IMR-90 (cell line): ENCODE measurements at regions not wholly inside any gene's neighbourhood (a gene's known extent, or its start where the extent isn't known, plus 50 kb on each side); places are given as distances from the start of the nearest gene placed in this dataset.

Source experiments
- ATAC-seq: fragments of 200-7000 bp; cut with Tn5 transposase; 2 replicates; pipeline ENCODE4 v1.9.1; 2020; ENCODE audit warnings: low read depth, mild to moderate bottlenecking, moderate library complexity
- BruUV-seq: library from RNA; stranded (reverse); fragments of 400-500 nt; replicated peaks from 2 replicates; lab custom pipeline; 2021; lab: Mats Ljungman, UMichigan
- CTCF ChIA-PET: fragments of 300-600 bp; formaldehyde crosslinking; extraction: SDS; loops from one replicate; lab custom pipeline; 2021; ENCODE audit warnings: antibody characterized with exemption; lab: Yijun Ruan, JAX
- POLR2A ChIA-PET: fragments of 300-600 bp; sonication (Branson Sonifier 250); formaldehyde crosslinking; loops from one replicate; lab custom pipeline; 2022; ENCODE audit warnings: antibody characterized with exemption; ENCODE audit not compliant: unreplicated experiment; lab: Charles Lee
- DNase-seq: peaks from one replicate; pipeline ENCODE4 v3.0.0; 2013
- H2AFZ ChIP-seq: replicated peaks from 2 replicates; pipeline ENCODE3; 2013; ENCODE audit warnings: low read length, mild to moderate bottlenecking; ENCODE audit not compliant: poor library complexity
- H2AK5ac ChIP-seq: 2 replicates; pipeline ENCODE4 v1.6.1; 2013; ENCODE audit warnings: low read depth, low read length, inconsistent platforms
- H2AK9ac ChIP-seq: replicated peaks from 2 replicates; pipeline ENCODE3; 2013; ENCODE audit warnings: mild to moderate bottlenecking, low read depth, low read length, moderate library complexity; ENCODE audit not compliant: poor library complexity
- H2BK120ac ChIP-seq: 2 replicates; pipeline ENCODE4 v1.6.1; 2013; ENCODE audit warnings: low read depth, low read length, inconsistent platforms
- H2BK15ac ChIP-seq: 3 replicates; pipeline ENCODE4 v1.6.1; 2013; ENCODE audit warnings: low read depth, low read length, inconsistent platforms
- H2BK20ac ChIP-seq: 2 replicates; pipeline ENCODE4 v1.6.1; 2013; ENCODE audit warnings: low read depth, mild to moderate bottlenecking, inconsistent platforms, low read length, moderate library complexity
- H2BK5ac ChIP-seq: 2 replicates; pipeline ENCODE4 v1.6.1; 2013; ENCODE audit warnings: mild to moderate bottlenecking, low read depth, low read length, inconsistent platforms; ENCODE audit not compliant: poor library complexity, severe bottlenecking
- H3K14ac ChIP-seq: replicated peaks from 2 replicates; pipeline ENCODE4 v1.6.1; 2013; ENCODE audit warnings: low read depth, low read length, inconsistent platforms
- H3K18ac ChIP-seq: 2 replicates; pipeline ENCODE4 v1.6.1; 2013; ENCODE audit warnings: low read depth, low read length, control low read depth
- H3K23ac ChIP-seq: 2 replicates; pipeline ENCODE4 v1.6.1; 2013; ENCODE audit warnings: low read depth, low read length, inconsistent platforms
- H3K27ac ChIP-seq: 2 replicates; pipeline ENCODE4 v1.5.1; 2013; ENCODE audit warnings: mild to moderate bottlenecking, control low read depth, low read length; ENCODE audit not compliant: insufficient read depth
- H3K27me3 ChIP-seq: 2 replicates; pipeline ENCODE4 v1.6.1; 2013; ENCODE audit warnings: low read length; ENCODE audit not compliant: control insufficient read depth, insufficient read depth
- H3K36me3 ChIP-seq: 2 replicates; pipeline ENCODE4 v1.6.1; 2013; ENCODE audit warnings: low read length, mixed read lengths; ENCODE audit not compliant: control insufficient read depth, insufficient read depth
- H3K4ac ChIP-seq: 2 replicates; pipeline ENCODE4 v1.6.1; 2013; ENCODE audit warnings: low read depth, low read length, inconsistent platforms
- H3K4me1 ChIP-seq: 2 replicates; pipeline ENCODE4 v1.6.1; 2013; ENCODE audit warnings: low read length, mixed read lengths; ENCODE audit not compliant: control insufficient read depth, insufficient read depth
- H3K4me2 ChIP-seq: 2 replicates; pipeline ENCODE4 v1.6.1; 2013; ENCODE audit warnings: low read depth, mild to moderate bottlenecking, control low read depth, low read length, moderate library complexity
- H3K4me3 ChIP-seq: 2 replicates; pipeline ENCODE4 v1.5.1; 2013; ENCODE audit warnings: low read depth, mild to moderate bottlenecking, control low read depth, low read length, moderate library complexity; ENCODE audit not compliant: insufficient read depth
- H3K56ac ChIP-seq: 2 replicates; pipeline ENCODE4 v1.6.1; 2013; ENCODE audit warnings: low read length, inconsistent platforms; ENCODE audit not compliant: insufficient read depth; ENCODE audit errors: extremely low read depth
- H3K79me1 ChIP-seq, 2 experiments: 2 replicates each; pipeline ENCODE4 v1.6.1; 2013; ENCODE audit warnings: low read length in 2 of 2, inconsistent platforms in 1 of 2, low read depth in 1 of 2
- H3K9ac ChIP-seq: 2 replicates; pipeline ENCODE4 v1.6.1; 2013; ENCODE audit warnings: low read depth, low read length, control low read depth
- H3K9me1 ChIP-seq: 2 replicates; pipeline ENCODE4 v1.6.1; 2013; ENCODE audit warnings: low read length, inconsistent platforms; ENCODE audit not compliant: insufficient read depth
- H3K9me3 ChIP-seq: 2 replicates; pipeline ENCODE4 v1.6.1; 2013; ENCODE audit warnings: low read length; ENCODE audit not compliant: control insufficient read depth, insufficient read depth
- H4K20me1 ChIP-seq: 2 replicates; pipeline ENCODE4 v1.6.1; 2013; ENCODE audit warnings: low read length, inconsistent platforms; ENCODE audit not compliant: insufficient read depth
- H4K5ac ChIP-seq: 2 replicates; pipeline ENCODE4 v1.6.1; 2013; ENCODE audit warnings: mild to moderate bottlenecking, low read depth, low read length, control low read depth
- H4K8ac ChIP-seq, 2 experiments: 2 replicates each; pipeline ENCODE4 v1.6.1; 2013; ENCODE audit warnings: low read depth in 2 of 2, low read length in 2 of 2, control low read depth in 1 of 2, inconsistent platforms in 1 of 2
- H4K91ac ChIP-seq: 2 replicates; pipeline ENCODE4 v1.6.1; 2013; ENCODE audit warnings: low read depth, low read length, inconsistent platforms; ENCODE audit not compliant: insufficient read depth
- MAFK ChIP-seq: IDR thresholded peaks from 2 replicates; pipeline ENCODE4 v1.6.1; 2012; ENCODE audit warnings: low read depth, low read length, improper control_type of control experiment
- MXI1 ChIP-seq: IDR thresholded peaks from 2 replicates; pipeline ENCODE4 v1.6.1; 2012; ENCODE audit warnings: low read depth, mild to moderate bottlenecking, low read length, moderate library complexity, borderline replicate concordance
- NFE2L2 ChIP-seq: fragments of 150-350 bp; IDR thresholded peaks from 2 replicates; pipeline ENCODE4 v1.6.1; 2016; ENCODE audit warnings: low read depth, mild to moderate bottlenecking, low read length
- RFX5 ChIP-seq: IDR thresholded peaks from 2 replicates; pipeline ENCODE4 v1.8.0; 2012; ENCODE audit warnings: low read depth, mild to moderate bottlenecking, low read length, moderate library complexity
- USF2 ChIP-seq: fragments of 150-350 bp; IDR thresholded peaks from 2 replicates; pipeline ENCODE4 v1.6.1; 2017; ENCODE audit warnings: mild to moderate bottlenecking, antibody characterized with exemption, low read length, low read depth
- WGBS, 2 experiments: methylation state at CpG; one replicate each; pipeline versions ENCODE4 v1.1.5 to v1.1.7; 2013; ENCODE audit warnings: missing lambda C conversion rate in 2 of 2; ENCODE audit not compliant: insufficient read length in 1 of 2; ENCODE audit errors: extremely low coverage in 2 of 2; 5-methylcytosine and 5-hydroxymethylcytosine counted together
- dilution Hi-C: fragments of 300-500 bp; cut with HindIII; formaldehyde crosslinking; loops from one replicate; pipeline ENCODE4 v1.14.3; 2018; ENCODE audit warnings: low sequenced_read_pairs; ENCODE audit not compliant: unreplicated experiment
- in situ Hi-C: fragments of 300-500 bp; cut with MboI; formaldehyde crosslinking; loops from 3 replicates; pipeline ENCODE4 v1.14.3; 2019; ENCODE audit warnings: low sequenced_read_pairs, inconsistent platforms, mixed read lengths
- intact Hi-C: fragments of 100-400 bp; cut with micrococcal nuclease; formaldehyde crosslinking; loops from 2 replicates; pipeline ENCODE4 v1.10.0; 2022
- TF ChIP-seq, protein P1 (sequence below): conservative IDR thresholded peaks from 2 replicates; pipeline ENCODE4 v1.5.1; 2012; ENCODE audit warnings: mild to moderate bottlenecking, low read depth, low read length, improper control_type of control experiment

GRCh38 chr14:80419345-80419744 is 208.0 kb upstream of the DIO2 start:
- POLR2A ChIA-PET: no interaction called here
- no peak overlapping the region for H3K9ac ChIP-seq
- no TSS peak for BruUV-seq
- no peak overlapping the region for H2AFZ ChIP-seq
- no peak overlapping the region for H2BK120ac ChIP-seq
- no peak overlapping the region for H4K5ac ChIP-seq
- no peaks in the 10 kb centered on the region for H3K9me1 ChIP-seq
- H3K27me3 ChIP-seq: no peaks in the 10 kb centered on the region
- H2AK5ac ChIP-seq: no peak overlapping the region
- no peak overlapping the region for H4K8ac ChIP-seq
- H2BK15ac ChIP-seq: 0 out of 3 replicates have a peak overlapping the region, but pooled peaks have one; percentile 21
- H4K91ac ChIP-seq: no peak overlapping the region
- H3K4me3 ChIP-seq: no peak overlapping the region
- DNase-seq: no peak
- no peak overlapping the region for H3K4me2 ChIP-seq
- H3K18ac ChIP-seq: no peak overlapping the region
- H4K20me1 ChIP-seq: no peaks in the 10 kb centered on the region
- H3K9me3 ChIP-seq: no peaks in the 10 kb centered on the region
- no peaks in the 10 kb centered on the region for H3K4me1 ChIP-seq
- no peak overlapping the region for H3K14ac ChIP-seq
- no peak overlapping the region for H2AK9ac ChIP-seq
- CTCF ChIA-PET: interaction anchor here (1.8 kb wide), 1 partner anchor 10 kb away, joined by 5 read pairs; no protein-coding TSS in a partner anchor
- no peaks in the 10 kb centered on the region for H3K79me1 ChIP-seq
- H3K56ac ChIP-seq: no peak overlapping the region
- no CpG with 5 or more reads among the region's 2 CpGs for WGBS, 2 experiments
- dilution Hi-C loops: no loop called here
- in situ Hi-C loops: no loop called here
- H3K36me3 ChIP-seq: no peaks in the 10 kb centered on the region
- no peak overlapping the region for H3K4ac ChIP-seq
- no peak for ATAC-seq
- H3K27ac ChIP-seq: no peak overlapping the region
- TF ChIP-seq, protein P1, sequence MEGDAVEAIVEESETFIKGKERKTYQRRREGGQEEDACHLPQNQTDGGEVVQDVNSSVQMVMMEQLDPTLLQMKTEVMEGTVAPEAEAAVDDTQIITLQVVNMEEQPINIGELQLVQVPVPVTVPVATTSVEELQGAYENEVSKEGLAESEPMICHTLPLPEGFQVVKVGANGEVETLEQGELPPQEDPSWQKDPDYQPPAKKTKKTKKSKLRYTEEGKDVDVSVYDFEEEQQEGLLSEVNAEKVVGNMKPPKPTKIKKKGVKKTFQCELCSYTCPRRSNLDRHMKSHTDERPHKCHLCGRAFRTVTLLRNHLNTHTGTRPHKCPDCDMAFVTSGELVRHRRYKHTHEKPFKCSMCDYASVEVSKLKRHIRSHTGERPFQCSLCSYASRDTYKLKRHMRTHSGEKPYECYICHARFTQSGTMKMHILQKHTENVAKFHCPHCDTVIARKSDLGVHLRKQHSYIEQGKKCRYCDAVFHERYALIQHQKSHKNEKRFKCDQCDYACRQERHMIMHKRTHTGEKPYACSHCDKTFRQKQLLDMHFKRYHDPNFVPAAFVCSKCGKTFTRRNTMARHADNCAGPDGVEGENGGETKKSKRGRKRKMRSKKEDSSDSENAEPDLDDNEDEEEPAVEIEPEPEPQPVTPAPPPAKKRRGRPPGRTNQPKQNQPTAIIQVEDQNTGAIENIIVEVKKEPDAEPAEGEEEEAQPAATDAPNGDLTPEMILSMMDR: no peak
- TF ChIP-seq NFE2L2 (no peak), RFX5 (no peak), USF2 (no peak), MAFK (no peak), MXI1 (no peak)
- intact Hi-C loops: no loop called here
- H3K23ac ChIP-seq: no peak overlapping the region
- H2BK20ac ChIP-seq: no peak overlapping the region
- no peak overlapping the region for H2BK5ac ChIP-seq
